GM18520 (cell line): ENCODE measurements at regions not wholly inside any gene's neighbourhood (a gene's known extent, or its start where the extent isn't known, plus 50 kb on each side); places are given as distances from the start of the nearest gene placed in this dataset.
"Not testable (repeated sequence)": the region's sequence is repeated elsewhere in the genome, so short reads cannot be mapped to it uniquely, and the experiment has no call there.

Experiments
- ATAC-seq: cut with Tn5 transposase; IDR thresholded peaks from one replicate; pipeline ENCODE4 v1.9.1; 2021; ENCODE audit not compliant: unreplicated experiment

GRCh38 chr2:175777337-175777736, 224.7 kb downstream of the LNPK start:
- not testable (repeated sequence) for ATAC-seq

- ATAC-seq, result no peak
Measured at GRCh38 chr2:175769200-175769599, 232.9 kb downstream of the LNPK start.

GRCh38 chr2:175766880-175767279, 235.2 kb downstream of the LNPK start:
- no peak for ATAC-seq

DNA sequence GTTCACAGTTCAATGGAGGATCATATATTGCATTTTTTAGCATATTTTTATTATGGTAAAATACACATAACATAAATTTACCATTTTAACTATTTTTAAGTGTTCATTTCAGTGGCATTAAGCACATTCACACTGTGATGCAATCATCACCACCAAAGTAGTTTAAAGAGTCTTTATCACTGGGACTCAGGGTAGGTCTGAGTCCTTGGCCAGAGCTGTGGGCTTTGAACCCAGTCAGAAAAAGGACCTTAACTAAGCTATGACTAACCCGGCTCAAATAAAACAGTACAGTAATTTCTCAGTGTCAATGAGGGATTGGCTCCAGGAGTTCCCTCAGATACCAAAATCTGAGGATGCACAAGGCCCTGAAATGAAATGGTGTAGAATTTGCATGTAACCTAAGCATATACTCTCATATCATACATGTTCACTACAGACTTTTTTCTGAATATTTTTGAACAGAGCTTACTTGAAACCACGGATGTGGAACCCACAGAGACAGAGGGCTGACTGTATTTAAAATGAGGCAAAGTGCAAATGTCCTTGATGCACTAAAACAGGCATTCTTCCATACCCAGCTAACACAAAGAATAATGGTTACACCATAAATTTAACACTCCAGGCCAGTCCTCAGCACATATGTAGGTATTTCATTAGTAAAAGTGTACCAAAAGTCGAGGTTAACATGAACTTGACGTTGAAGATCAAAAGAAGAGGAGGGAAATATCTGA, 246.2 kb downstream of the LNPK start:
- no peak for ATAC-seq

- no peak for ATAC-seq
Measured at GRCh38 chr2:175755169-175755568, 246.9 kb downstream of the LNPK start.

- ATAC-seq, result no peak
Measured at GRCh38 chr2:175750195-175750594, 251.9 kb downstream of the LNPK start.

DNA sequence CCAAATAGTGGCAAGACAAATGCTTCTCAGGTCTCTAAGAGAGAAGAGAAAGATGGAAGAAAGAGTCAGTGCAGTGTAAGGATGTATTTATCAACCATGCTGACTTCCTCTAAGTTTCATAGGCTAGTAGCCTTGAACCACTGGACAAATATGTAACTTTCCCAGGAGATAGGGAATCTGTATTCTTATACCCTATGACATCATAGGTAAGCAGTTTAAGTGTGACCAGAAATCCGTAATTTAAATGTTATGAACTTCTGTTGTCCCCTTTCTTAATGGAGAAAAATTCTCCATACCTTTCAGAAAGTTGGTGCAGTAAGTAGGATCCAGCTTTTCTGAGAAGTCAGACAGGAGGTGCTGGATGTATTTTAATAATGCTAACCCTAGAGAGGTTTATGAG, 256.2 kb downstream of the LNPK start:
- ATAC-seq, result no peak

DNA sequence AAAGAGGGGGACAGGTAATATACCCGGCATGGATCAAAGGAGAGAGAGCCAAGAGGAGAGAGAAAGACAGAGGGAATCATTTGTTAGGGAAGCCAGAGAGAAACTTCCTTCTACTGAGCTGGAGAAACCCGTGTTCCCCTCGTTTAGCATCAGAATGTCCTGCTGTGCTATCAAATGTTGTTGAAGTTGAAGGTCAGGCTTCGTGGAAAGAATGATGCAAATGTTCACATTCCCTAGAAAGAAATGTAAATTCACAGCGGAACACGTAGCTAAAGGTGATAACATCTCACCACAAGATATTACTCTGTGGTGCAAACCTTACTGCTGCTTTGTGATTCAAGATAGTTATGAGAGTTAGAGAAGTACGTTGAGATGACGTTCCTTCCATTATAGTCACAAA, 258.1 kb downstream of the LNPK start:
- ATAC-seq, result no peak

- ATAC-seq, result no peak
Measured at GRCh38 chr2:175743011-175743410, 259.1 kb downstream of the LNPK start.

DNA sequence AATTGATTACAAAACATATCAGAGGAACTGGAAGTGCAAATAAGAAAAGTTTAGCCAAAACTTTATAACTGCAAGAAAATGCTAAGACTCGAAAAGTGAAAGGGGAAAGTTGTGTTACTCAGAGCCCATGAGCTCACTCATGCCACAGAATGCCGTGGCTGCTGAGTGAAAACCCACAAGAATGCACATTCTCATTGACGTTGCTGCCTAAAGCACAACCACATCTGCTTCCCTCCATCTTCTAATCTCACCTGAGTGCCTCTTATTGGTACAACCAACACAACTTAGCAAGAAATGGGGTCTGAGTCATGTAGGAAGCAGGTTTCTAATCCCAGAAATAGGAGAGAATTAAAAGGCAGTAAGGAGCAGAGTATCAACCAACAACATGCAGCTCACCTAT, 259.7 kb downstream of the LNPK start:
- ATAC-seq, result no peak

- ATAC-seq, result no peak
Measured at GRCh38 chr2:175741164-175741563, 260.9 kb downstream of the LNPK start.

GRCh38 chr2:175737722-175738361, 264.2 kb downstream of the LNPK start:
- no peak for ATAC-seq

DNA sequence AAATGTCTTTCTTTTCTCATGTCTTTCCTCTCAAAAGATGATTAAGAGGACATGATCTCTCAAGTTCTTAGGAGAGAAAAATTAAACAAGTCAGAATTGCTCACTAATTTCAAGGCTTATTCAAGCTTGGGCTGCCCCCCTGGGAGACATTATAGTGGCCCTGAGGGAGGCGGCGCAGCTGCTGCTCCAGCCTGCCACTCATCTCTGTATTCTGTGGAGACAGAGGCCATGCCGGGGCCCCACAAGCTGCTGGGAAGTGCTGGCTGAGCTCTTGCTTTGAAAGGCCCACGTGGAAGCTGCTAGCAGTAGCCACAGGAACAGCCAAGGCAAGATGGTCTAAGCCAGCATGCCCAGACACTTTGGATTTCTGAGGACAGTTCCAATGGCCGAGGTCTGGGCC, 267.4 kb downstream of the LNPK start:
- no peak for ATAC-seq

DNA sequence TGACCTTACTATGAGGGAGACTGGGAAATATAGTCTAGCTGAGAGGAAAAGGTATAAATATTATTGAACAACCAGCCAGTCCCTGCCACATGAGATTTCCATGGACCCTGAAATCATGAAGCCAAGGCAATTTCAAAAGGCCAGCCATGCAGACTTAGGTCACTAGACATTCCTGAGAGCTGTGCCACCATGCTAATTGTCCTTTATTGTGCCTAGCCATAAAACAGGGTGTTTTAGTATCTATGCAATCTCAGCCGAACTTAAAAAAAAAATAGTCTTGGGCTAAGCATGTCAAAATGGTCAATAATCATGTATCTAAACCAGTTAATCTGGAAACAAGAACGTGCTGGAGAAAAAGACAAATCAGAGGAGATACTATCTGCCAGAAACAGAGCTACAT, 269.5 kb downstream of the LNPK start:
- no peak for ATAC-seq

GRCh38 chr2:175730050-175730449, 272.0 kb downstream of the LNPK start:
- no peak for ATAC-seq

- ATAC-seq, result no peak
Measured at GRCh38 chr2:175729049-175729706, 272.9 kb downstream of the LNPK start.

DNA sequence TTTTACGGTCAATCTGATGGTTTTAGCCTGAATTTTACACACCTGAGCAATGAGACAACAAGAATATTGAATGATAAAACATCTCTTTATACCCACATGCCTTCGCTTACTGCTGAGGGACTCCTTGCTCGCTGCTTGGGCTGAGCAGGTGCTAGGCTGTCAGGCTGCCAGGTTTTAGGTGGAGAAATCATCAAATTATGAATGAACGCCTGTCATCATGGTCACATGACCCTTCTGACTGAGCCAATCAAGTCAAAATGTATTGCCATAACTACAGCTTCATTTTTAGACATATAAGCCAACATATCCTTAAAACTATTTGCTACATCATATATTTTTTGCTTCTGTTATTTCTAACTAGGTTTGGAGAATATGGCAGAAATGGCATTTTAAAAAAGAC, 274.0 kb downstream of the LNPK start:
- no peak for ATAC-seq

GRCh38 chr2:175726223-175726622, 275.8 kb downstream of the LNPK start:
- no peak for ATAC-seq

- ATAC-seq, result no peak
Measured at GRCh38 chr2:175709248-175709647, 292.8 kb downstream of the LNPK start.

DNA sequence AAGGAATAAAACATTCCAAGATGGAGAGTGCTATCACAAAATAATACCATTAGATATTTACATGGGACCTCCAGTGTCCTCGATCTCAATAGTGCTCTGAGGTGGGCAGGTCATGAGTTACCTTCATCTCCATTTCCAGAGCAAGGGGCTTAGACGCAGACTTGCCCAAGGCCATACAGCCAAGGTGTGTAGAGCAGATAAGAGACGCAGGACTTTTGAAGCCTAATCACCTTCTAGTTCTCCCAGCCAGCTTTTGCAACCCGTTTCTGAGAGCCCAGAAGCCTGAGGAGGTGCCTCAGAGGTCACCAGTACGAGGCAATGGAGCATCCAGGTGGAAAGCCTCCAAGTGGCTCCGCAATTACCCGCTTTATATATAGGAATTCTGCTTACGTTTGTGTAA, 294.7 kb downstream of the LNPK start:
- no peak for ATAC-seq

DNA sequence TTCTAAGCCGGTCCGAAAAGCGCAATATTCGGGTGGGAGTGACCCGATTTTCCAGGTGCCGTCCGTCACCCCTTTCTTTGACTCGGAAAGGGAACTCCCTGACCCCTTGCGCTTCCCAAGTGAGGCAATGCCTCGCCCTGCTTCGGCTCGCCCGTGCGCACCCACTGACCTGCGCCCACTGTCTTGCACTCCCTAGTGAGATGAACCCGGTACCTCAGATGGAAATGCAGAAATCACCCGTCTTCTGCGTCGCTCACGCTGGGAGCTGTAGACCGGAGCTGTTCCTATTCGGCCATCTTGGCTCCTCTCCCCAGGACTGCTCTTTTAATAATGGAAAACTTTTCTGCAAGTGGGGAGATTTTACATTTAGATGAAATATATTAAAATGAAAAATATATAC, 297.5 kb downstream of the LNPK start:
- not testable (repeated sequence) for ATAC-seq

DNA sequence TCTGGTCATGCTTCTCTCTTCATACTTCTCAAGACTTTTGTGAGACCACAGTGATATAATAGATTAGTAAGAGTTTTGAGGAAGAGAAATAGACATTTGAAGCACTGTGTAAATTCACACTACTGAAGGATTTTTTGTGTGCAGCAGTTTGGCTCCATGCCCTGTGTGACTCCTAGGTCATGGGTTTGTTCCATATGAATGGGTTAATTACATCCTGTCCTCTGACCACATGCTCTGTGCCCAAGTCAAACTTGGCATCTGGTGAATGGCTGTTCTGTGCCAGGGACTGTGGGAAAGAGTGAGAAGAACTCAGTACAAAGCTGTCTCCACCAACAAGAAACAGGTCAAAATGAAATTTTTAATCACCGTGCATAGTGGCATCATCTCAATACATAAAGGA, 304.0 kb downstream of the LNPK start:
- no peak for ATAC-seq
